ELF-1 (cell line): ENCODE measurements at regions not wholly inside any gene's neighbourhood (a gene's known extent, or its start where the extent isn't known, plus 50 kb on each side); places are given as distances from the start of the nearest gene placed in this dataset.

ENCODE experiments used
- DNase-seq: peaks from one replicate; pipeline ENCODE4 v3.0.0-alpha.2; 2016; ENCODE audit warnings: low read depth, low spot score

DNA sequence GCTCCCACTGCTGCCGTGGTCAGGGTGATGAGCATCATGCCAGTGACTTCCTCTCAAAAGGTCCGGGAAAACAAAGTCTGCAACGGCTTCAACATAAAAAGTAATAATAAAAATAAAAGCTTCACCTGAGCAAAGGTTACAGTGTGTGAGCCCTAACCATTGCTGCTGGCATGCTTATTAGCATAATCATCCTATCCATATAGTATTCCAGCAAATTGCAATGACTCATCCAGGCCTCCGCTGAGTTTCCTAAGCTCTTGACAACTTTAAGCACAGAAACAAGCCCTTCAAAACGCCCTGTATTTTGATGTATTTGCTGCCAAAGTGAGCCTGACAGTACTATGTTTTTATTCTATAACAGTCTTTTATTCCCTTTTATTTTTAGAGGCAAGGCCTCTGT is 100.5 kb downstream of the AASDH start:
- no peak for DNase-seq

DNA sequence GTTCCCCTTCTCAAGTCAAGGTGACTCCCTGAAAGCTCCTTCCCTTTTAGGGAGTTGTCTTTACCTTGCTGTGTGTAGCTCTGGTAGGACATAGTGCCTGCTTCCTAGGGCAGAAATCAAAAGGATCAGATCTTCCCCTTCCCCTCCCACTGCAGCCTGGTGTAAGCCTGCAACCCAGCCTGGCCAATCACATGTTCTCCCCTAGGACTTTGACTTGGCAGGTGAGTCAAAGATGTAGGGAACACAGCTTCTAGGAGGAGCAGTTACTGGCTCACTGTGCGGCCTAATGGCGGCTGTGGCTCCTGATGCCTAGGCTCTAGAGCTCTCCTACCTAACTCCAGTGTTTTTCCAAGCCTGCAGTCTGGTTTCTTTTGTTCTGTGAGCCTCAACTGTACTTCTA is 103.9 kb downstream of the AASDH start:
- DNase-seq = no peak

GRCh38 chr4:56282004-56282403 is 105.3 kb downstream of the AASDH start:
- no peak for DNase-seq

GRCh38 chr4:56276547-56276946 is 110.7 kb downstream of the AASDH start:
- no peak for DNase-seq

DNA sequence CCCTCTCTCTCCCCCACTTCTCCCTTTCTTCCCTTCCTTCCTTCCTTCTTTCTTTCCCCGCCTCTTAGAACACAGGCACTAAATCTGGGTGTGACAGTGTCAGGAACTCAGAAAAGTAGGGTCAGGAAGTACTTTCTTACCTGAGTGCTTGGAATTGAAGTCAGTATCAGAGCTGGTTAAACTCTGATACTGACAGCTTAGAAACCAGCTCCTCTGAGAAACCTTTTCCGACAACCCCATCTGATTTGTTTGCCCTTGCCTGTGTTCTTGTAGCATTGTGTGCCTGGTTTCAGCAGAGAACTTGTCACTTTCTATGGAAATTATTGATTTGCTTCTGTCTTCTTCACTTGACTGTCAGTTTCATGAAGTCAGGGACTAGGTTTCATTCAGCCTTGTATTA is 113.9 kb downstream of the AASDH start:
- no peak for DNase-seq

DNA sequence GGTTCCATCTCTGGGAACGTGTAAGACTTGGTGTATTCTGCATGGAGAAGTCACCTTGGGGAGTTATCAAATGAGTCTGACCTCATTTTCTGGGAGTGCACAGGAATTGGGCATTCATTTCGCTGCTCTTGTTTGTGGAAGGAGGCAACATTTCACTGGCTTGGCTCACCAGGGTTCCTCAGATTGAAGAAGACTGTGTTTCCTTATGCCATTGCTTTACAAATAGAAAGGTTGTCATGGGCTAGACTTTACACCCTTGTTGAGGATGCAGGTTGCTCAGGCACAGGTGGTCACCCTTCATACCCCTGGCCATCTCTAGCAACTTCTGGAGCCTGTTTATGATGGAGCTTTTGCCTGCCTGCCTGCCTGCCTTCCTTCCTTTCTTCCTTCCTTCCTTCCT is 114.4 kb downstream of the AASDH start:
- DNase-seq = no peak

DNA sequence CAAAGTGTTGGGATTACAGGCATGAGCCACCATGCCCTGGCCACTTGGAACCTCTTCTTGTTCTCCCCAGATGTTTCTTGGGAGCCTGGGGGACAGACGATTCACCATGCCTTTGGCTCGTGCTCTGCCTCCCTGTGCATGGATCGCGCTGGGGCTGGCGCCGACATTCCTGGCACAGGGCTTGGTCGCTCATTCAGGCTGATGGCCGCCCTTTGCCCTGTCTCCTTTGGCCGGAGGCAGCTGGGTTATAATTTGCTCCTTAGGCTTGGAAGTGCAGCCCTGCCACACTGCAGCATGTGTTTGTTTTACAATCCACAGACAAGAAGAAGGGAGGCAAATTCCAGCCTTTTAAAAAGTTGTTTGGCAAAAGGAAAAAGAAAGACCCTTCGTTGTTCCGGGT is 115.3 kb downstream of the AASDH start:
- no peak for DNase-seq

GRCh38 chr4:56271131-56271530 is 116.2 kb downstream of the AASDH start:
- no peak for DNase-seq

DNA sequence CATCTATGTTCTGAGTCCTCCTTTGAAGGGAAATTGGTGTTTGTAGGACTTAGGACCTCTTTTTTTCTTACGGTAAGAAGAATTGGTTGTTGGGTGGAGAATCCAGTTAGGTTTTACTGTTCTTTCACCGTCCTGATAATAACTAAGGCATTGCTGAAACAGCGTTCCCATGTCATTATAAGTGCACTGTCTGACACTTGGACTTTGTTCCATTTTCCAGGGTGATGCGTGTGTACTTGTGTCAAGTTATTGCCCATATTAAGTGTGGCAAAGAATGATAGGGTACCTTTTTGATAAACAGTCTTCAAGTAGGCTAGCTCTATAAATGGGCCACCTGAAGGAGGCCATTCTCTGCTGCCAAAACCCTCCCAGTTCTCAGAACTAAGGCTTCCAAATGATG is 119.7 kb downstream of the AASDH start:
- no peak for DNase-seq

DNA sequence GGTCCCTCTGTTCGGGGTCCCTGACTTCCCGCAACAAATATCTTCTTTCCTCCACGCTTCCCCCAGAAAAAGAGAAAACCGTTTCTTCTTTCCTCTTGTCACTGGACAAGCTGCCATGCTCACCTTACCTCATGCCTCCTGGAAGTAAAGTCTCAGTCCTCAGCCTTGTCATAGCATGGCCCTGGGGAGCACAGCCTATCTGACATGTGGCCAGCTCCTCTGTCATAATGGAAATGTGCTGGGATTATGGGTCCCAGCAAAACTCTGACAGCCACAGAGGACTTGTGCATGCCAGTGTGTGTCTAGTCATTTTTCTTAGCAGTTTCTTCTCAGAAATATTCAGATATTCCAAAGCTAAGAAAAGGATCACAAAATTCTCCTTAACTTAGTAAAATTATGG is 122.4 kb downstream of the AASDH start:
- DNase-seq = no peak

DNA sequence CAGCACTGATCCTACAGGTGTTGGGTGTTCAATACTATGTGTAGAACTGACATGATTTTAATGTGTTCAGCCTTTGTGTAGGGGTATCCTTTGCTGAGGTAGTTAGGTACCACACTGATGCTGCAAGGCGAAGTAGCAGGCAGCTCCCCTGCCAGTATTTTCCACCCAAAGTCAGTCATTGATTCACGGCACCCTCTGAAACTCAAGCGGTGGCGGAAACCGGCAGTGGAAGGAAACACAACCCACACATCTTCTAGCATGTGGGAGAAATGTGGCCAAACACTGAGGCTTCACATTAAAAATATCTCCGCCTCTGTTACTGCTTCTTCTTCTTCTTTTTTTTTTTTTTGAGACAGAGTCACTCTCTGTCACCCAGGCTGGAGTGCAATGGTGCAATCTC is 126.3 kb downstream of the AASDH start:
- no peak for DNase-seq

- DNase-seq = no peak
Measured at GRCh38 chr4:56260320-56260719, 127.0 kb downstream of the AASDH start.

GRCh38 chr4:56259655-56260054 is 127.6 kb downstream of the AASDH start:
- peak; percentile 35 for DNase-seq

DNA sequence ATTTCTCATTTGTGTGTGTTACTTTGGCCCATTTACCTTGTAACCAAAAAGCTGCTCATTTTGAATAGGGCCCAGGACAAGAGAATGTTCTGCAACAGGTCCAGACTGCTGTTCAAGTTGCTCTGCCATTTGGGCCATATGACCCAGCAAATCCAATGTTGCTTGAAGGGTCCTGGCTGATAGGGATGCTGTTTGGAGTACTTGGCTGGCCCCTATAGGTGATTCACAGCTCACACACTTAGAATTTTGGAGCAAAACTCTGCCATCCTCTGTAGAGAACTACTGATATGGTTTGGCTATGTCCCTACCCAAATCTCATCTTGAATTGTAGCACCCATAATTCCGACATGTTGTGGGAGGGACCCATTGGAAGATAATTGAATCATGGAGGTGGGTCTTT is 131.5 kb downstream of the AASDH start:
- DNase-seq = no peak

DNA sequence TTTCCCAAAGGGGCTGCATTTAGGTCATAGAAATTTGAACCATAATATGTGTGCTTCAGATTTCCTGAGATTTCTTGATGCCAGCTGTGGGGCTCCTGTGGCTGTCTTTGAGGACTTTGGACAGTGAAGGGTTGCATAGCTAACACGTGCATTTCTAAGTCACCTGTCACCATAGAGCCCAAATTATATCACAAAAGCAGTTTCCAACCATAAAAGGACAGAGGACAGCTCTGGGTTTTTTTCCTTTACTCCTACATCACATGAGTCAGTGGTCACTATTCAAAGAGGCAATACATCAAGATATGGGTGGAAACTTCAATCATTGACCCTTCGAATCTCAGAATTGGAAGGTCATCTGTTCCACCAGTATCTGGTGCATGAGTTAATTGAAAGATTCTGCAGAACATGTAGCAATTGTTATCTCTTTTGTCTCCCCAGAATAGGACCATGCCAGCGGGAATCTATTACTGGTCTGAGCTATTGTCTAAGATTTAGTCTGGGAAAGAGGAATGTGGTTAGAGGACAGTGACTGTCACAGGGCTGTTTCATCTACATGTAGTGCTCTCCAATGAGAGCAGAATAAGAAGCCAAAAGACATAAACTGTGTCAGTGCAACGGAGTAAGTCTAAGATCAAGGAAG is 133.5 kb downstream of the AASDH start:
- no peak for DNase-seq

DNA sequence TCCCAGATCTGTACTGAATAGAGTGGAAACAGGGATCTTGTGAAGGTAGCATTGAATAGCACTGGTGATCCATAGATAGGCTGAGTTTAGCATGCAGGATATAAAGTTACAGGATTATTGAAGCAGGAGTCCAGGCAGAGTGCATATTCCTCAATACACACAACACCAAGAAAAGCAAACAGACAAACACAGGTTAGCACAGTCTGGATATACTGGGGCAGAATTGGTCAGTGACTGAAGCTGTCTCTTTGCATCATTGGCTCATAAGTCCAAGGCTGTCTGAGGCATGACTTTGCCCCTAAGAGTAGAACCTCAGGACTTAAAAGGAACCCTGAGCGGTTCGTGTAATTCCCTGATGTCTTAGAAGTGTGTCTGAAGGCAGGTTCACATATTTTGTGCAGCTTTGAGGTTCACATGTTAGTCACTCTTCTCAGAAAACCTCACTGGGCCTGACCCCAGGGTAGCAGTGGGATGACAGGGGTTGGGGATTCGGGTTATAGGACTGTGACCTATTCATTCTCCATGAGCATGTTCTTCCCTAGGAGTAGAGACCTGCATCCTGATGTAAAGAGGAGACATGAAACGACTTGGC is 134.6 kb downstream of the AASDH start:
- DNase-seq = no peak

DNA sequence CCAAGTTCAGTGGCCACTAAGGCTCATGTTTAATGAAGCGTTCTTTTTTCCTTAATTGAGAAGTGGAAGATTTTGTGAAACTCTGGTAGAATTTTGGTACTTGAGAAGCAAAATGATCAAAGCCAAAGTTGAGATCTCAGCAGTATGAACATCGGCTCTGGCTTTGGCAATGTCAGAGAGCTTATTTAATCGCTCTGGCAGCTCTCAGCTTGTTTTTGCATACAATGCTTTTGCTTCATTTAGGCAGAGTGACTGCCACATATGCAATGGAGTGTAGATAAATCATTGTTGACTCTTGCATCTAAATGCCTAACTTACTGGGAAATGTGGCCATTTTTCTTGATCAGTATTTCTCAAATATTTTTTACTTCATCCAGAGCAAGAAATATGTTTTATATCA is 135.7 kb downstream of the AASDH start:
- no peak for DNase-seq

DNA sequence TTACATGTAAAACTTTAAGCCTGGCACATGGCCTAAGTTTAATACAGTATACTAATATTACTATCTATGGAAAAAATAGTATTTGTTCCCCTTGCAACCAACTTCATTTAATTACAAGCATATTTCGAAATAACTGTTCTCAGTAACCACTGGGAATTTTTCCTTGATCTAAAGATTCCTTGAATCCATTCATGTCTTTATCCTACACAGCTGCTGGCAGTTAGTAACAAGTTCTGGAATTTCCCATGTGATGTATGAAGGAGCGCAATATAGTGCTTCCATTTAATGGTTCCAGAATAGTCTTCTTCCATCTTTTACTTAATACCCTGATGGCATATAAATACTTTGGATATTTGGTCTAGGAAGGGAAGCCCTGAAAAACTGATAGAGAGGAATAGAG is 136.5 kb downstream of the AASDH start:
- DNase-seq = no peak

- DNase-seq = no peak
Measured at GRCh38 chr4:56247646-56248045, 139.6 kb downstream of the AASDH start.

DNA sequence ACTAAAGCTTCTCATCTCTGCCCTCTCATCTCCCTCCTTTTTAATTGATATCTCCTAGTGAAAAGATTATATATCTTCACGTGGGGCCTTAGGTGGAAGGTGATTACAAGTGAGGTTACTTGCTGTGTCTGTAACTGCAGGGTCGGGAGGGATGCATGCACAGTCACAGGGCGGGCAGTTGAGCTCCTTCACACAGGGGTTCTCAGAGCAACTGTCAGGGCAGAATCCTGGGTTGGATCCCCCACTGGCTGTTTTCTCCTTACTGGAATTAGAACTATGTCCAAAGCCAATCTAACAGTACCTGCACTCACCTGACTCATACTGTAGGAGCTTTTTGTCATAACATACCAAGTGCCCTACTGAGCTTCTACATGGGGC is 141.1 kb downstream of the AASDH start:
- no peak for DNase-seq

- DNase-seq = no peak
Measured at GRCh38 chr4:56245547-56246232, 141.6 kb downstream of the AASDH start.

- DNase-seq = no peak
Measured at GRCh38 chr4:56244681-56245080, 142.6 kb downstream of the AASDH start.

DNA sequence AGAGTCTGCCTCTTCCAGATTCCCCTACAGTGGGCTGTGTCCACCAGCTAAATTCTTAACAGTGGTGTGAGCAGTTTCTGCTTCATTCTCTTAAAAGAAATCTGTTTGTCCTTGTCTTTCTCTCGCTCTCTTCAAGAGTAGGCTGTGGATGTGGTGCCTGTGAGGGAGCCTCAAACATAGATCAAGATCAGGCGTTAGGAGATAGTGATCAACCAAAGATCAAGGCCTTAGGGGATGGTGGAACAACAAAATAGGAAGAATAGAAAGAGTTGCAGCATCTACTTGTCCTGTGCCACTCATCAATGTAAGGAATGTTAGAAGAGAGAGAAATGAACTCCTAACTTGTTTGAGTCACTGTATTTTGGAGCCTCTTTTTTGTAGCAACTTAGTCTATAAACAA is 144.2 kb downstream of the AASDH start:
- DNase-seq = peak; percentile 27
